ENCODE measurements at regions not wholly inside any gene's neighbourhood (a gene's known extent, or its start where the extent isn't known, plus 50 kb on each side); places are given as distances from the start of the nearest gene placed in this dataset.
"Not testable (repeated sequence)": the region's sequence is repeated elsewhere in the genome, so short reads cannot be mapped to it uniquely, and the experiment has no call there.

DNA sequence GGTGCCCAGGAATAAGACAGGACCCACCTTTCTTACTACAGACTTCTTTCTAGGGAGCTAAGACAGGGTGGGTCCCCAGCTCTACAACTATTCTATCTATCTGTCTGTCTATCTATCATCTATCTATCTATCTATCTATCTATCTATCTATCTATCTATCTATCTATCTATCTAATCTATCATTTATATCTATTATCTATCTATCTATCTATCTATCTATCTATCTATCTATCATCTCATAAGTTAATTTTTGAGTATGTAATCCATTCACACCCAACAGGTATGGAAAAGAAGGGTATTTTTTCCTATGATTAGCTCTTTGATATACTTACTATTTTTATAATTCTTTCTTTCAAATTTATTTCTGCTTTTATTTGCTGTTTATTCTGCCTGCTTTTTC is 55.9 kb downstream of the BAMBI start:
- no peak for DNase-seq (ENCODE audit: low spot score)

- no peak for DNase-seq (ENCODE audit: low spot score)
These were observed 56.3 kb downstream of the BAMBI start for GRCh38 chr10:28733647-28734046.

- DNase-seq (ENCODE audit: low spot score) = no peak
These were observed 57.8 kb downstream of the BAMBI start for GRCh38 chr10:28734938-28735759.

DNA sequence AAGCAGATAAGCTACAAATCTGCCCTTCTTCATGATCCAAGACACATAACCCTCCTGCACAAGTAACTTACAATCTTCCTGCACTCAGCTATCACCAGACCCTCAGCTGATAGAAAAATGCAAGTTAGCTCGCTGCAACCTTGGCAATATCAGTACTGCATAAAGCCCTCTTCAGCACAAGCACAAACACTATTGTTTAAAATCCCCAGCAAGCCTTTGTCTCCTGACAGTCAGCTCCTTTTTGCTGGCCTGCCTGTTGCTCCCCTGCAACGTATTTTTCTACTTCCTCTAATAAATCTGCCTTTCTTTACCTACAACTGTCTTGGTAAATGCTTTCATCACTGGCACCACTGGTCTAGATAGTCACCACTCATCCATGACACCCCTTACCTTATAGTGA is 59.8 kb downstream of the BAMBI start:
- no peak for DNase-seq (ENCODE audit: low spot score)

- no peak for DNase-seq (ENCODE audit: low spot score)
These were observed 60.9 kb downstream of the BAMBI start for GRCh38 chr10:28738200-28738599.

- DNase-seq (ENCODE audit: low spot score) = no peak
These were observed 66.3 kb downstream of the BAMBI start for GRCh38 chr10:28743576-28743975.

DNA sequence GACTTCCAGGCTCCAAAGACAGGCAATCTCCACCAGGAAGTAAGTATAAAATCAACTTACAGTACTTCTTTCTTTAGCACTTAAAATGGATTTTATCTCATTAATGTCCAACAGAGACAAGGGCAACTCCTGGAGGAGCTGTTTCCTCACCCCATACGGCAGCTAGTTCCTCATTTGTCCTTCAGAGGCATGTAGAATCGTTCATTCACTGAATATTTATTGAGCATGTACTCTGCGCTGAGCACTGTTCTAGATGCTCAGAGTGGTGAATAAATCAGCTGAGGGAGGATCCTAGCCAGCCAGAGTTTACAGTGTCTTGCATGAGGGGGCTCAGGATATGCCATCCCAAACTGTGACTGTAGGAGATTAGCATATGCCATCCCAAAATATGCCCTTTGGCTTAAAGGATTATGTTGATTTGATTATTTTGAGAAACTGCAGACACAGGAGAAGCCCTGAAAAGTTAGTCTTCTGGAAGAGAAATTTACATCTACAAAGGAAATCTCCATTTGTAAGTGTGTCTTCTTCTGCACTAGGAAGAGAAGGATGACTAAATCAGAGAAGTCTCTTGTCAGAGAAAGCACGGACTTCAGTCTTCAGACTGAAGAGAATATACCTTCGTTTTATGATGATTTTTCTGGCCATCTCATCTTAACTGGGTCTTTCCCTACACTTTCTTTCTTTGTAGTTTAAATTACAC is 66.9 kb downstream of the BAMBI start:
- DNase-seq (ENCODE audit: low spot score) = no peak

- DNase-seq (ENCODE audit: low spot score) = no peak
These were observed 77.8 kb downstream of the BAMBI start for GRCh38 chr10:28754930-28755718.

DNA sequence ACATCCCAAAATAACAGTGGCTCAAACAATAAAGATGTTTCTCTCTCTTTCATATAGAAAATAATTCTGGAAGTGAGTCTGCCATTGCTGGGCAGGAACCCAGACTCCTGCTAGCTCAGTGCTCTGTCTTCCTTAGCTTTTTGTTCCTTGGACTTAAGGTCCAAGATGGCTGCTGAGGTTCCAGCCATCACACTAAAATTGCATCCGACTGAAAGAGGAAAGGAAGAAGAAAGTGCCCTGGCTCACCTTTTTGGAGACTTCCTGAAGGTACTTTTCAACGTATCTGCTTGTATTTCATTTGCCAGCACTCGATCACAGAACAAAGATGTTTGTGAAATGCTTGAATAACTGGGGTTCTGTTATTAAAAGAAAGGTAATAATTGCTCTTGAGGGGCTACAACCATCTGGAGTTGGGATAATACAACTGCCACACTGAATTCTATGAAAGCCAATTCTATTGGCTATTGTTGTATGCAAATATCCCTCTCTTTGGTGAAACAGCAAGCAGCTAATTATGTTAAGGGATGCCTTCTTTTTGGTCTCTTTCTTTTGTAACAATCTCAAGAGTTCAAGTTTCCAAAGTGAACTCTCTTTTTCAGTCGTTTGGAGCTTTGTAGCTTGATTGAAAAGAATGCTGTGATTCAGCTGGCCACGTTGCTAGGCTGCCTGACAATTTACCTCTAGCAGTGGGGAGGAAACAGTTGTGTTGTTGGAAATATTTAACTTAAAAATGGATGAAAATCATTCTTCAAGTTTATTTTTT is 83.9 kb downstream of the BAMBI start:
- DNase-seq (ENCODE audit: low spot score) = no peak

DNA sequence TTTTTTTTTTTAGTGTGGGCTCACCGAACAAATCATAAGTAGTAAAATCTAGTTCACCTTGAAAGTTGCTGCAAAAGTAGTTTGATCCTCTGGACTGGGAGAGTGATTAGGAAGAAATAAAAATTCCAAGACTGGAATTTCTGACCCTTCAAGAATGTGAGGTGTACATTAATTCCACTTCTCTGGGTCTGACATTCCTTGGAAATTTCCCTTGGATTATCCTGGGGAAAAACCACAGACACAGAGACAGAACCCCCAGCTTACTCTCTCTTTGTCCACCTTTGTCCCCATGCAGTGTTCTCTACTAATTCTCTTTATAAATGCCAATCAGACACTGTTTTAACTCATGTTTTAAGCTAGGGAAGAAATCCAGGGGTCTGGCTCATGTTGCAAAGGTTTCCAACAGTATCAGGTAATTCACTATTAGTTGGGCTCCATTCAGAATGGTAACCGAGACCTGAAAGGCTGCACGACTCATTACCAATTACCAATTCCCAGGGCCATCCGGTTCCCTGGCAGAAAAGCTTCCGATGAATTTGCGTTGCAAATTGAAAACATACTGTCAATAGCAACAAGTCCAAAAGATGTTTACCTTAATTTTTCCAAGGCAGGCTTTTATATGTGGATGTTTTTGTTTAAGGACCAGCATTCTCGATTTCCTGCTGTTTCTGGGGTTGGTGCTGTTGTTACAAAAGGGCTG is 86.3 kb downstream of the BAMBI start:
- no peak for DNase-seq (ENCODE audit: low spot score)

DNA sequence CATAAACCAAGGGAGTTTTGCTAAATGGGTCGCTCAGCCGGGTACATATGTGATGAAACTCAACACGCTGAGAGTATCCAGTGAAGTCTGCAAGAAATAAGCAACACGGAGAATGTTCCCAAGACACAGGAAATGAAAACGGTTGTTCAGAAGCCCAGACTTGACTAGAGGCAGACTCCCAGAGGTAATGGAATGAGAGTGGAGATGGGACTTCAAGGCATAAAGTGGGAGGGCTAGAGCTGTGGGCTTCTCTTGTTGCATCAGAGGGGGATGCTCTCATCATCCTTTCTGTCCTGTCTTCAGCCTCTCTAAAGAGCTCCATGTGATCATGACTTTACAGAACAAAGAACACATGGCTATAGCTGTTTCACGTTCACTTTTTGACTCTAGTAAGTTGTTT is 88.3 kb downstream of the BAMBI start:
- DNase-seq (ENCODE audit: low spot score) = no peak

- no peak for DNase-seq (ENCODE audit: low spot score)
These were observed 90.9 kb downstream of the BAMBI start for GRCh38 chr10:28768227-28768626.

DNA sequence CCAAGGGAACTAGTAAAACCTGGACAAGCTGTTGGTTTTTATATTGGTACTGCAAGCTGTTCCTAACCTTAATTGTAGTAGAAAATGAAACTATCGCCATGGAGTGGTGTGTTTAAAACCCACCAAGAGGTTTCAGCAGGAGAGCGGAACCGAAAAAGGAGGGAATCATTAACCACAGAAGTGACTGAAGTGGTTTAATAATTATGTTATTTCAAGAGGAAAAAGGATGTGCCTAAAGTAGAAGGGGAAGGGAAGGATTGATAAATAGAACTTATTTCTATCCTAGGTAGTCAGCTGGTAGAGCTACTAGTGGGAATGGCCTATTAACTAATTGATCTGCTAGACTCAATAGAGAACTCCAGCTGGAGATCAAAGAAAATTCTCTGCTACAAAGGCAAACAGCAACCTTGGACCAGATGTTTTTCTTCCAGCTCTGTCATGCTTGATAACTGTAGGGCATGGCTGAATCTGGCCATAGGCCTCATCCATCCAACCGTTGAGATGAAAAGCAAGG is 91.8 kb downstream of the BAMBI start:
- peak; percentile 12 for DNase-seq (ENCODE audit: low spot score)

- DNase-seq (ENCODE audit: low spot score) = not testable (repeated sequence)
These were observed 94.3 kb downstream of the BAMBI start for GRCh38 chr10:28771580-28772090.

GRCh38 chr10:28774051-28774995 is 97.0 kb downstream of the BAMBI start:
- peak; percentile 22 for DNase-seq (ENCODE audit: low spot score)

DNA sequence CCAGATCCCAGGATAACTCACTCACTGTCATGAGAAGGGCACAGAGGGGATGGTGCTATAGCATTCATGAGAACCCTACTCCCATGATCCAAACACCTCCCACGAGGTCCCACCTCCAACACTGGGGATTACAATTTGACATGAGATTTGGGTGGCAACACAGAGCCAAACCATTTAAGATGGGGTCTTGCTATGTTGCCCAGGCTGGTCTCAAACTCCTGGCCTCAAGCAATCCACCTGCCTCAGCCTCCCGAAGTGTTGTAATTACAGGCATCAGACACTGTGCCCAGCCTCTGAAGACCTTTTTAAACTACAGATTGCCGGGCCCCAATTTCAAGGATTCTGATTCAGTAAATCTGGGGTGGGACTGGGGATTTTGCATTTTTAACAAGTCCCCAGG is 98.5 kb downstream of the BAMBI start:
- DNase-seq (ENCODE audit: low spot score) = no peak

DNA sequence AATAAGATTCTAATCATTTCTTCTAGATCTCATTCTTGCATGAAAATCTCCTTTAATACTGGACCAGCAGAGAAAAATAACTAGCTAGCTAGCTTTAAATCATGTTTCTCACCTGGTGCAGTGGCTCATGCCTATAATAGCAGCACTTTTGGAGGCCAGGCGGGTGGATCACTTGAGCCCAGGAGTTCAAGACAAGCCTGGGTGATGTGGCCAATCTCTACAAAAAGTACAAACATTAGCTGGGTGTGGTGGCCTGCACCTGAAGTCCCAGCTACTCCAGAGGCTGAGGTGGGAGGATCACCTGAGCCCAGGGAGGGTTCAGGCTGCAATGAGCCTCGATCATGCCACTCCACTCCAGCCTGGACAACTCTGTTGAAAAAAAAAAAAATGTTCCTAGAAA is 99.2 kb downstream of the BAMBI start:
- no peak for DNase-seq (ENCODE audit: low spot score)

DNA sequence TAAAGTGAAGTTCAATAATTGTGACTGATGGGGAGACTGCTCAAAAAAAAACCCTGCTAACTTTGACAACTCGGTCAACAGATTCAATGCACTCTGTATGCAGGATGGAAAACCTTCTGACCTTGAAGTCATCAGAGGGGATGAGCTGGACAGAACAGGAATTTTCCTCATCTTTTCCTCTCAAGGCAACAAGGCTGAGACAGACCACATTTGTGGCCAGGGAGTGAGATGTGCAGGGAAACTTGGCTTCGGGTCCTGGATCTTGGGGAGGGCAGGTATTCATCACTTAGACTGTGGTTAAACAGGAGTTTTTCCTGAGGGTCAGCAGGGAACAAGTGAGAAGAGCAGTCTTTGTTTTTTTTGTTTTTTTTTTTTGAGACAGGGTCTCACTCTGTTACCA is 100.6 kb downstream of the BAMBI start:
- DNase-seq (ENCODE audit: low spot score) = no peak

DNA sequence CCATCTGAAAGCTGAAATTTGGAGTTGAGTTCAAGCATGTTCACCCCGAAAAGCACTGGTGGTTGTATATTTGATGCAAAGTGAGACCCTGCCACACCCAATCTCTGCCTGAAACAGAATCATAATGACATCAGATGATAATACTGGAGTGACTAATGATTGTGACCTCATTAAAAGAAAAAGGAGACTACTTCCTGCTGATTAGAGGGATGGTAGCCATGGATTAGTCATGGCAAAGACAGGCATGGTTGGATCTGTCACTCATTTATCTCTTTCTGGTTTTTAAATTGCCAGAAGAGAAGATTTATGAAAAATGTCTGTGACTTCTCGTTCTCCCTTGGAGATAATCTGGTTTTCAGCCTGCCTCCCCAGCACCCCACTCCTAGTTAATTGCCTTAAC is 101.2 kb downstream of the BAMBI start:
- no peak for DNase-seq (ENCODE audit: low spot score)

- DNase-seq (ENCODE audit: low spot score) = no peak
These were observed 104.0 kb downstream of the BAMBI start for GRCh38 chr10:28781296-28781695.

Measured in HuH-7.5 (cell line).